ENCODE measurements at regions not wholly inside any gene's neighbourhood (a gene's known extent, or its start where the extent isn't known, plus 50 kb on each side); places are given as distances from the start of the nearest gene placed in this dataset.

DNA sequence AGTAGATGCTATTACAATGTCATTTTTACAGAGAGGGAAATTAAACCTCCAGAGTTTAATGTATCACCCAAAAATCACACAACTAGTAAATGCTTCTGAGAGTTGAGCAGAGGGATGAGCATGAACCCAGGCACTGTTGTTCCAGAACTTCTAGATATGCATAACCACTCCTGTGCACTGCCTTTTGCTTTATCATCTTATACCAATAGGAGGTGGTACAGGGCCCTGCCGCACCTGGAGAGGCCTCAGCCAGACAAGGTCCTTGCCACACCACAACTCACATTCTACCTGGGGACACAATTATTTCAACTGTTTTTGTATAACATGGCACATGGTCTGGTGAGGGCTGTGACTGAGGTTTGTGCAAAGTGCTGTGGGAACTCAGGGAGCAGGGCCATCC is 78.5 kb upstream of the NTRK3 start:
- H3K4me3 ChIP-seq, result no peak overlapping the region
- no peak for DNase-seq (ENCODE audit: low spot score)
- TF ChIP-seq, protein P1, sequence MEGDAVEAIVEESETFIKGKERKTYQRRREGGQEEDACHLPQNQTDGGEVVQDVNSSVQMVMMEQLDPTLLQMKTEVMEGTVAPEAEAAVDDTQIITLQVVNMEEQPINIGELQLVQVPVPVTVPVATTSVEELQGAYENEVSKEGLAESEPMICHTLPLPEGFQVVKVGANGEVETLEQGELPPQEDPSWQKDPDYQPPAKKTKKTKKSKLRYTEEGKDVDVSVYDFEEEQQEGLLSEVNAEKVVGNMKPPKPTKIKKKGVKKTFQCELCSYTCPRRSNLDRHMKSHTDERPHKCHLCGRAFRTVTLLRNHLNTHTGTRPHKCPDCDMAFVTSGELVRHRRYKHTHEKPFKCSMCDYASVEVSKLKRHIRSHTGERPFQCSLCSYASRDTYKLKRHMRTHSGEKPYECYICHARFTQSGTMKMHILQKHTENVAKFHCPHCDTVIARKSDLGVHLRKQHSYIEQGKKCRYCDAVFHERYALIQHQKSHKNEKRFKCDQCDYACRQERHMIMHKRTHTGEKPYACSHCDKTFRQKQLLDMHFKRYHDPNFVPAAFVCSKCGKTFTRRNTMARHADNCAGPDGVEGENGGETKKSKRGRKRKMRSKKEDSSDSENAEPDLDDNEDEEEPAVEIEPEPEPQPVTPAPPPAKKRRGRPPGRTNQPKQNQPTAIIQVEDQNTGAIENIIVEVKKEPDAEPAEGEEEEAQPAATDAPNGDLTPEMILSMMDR (IDR thresholded peaks at IDR 0.05), result no peak
- H3K27ac ChIP-seq, result no peak overlapping the region

DNA sequence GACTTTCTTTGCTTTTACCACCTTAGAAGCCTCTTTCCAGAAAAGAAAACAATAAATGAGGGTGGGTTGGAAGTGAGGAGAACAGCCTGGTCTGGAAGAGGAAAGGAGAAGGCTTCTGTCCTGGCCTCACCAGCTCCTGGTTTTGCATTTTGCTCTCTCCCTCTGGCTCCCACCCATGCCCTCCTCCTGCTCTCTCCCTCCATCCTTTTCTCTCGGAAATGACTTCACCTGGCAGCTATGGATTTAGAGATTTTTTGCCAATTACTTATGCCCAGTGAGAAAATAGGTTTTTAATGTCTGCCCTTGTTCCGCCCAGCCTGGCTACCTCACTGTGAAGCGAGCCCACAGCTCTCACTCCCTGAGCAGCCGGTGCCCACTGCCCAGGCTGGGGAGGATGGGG is 77.9 kb upstream of the NTRK3 start:
- no peak for DNase-seq (ENCODE audit: low spot score)
- Histone ChIP-seq H3K27ac (no peak overlapping the region), H3K4me3 (no peak overlapping the region)
- TF ChIP-seq, protein P1 (IDR thresholded peaks at IDR 0.05), result no peak

DNA sequence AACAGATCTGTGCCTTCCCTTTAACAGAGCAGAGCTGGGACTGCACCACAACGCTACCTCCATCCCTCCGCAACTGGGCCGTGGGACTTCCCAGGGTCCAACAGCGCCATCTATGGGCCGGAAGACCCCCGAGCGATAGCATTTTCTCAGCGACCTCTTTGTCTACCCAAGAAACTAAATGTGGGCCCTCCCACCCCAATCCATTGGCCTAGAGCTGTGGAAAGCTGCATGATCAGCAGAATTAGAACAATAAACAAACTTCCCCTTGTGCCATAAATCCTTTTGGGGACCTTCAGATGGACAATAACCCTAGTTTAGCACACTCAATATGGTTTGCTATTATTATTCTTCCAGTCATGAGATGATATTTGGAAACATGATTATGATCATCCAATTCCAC is 74.8 kb upstream of the NTRK3 start:
- Histone ChIP-seq H3K4me3 (no peak overlapping the region), H3K27ac (no peak overlapping the region)
- DNase-seq (ENCODE audit: low spot score), result no peak
- TF ChIP-seq, protein P1 (IDR thresholded peaks at IDR 0.05), result no peak

DNA sequence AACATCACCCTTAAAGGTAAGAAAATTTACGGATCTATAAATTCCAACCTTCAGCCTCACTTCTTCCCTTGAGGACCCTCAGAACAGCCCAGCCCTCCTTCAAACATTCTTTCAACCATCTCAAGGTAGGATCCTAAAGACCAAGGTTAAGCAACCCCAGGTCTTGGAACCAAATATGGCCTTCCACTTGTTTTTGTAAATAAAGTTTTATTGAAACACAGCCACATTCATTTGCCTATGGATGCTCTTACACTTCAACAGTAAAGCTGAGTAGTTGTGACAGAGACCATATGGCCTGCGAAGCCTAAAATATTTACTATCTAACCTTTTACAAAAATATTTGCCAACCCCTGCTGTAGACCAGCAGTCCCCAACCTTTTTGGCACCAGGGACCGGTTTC is 70.4 kb upstream of the NTRK3 start:
- Histone ChIP-seq H3K27ac (no peak overlapping the region), H3K4me3 (no peak overlapping the region)
- TF ChIP-seq, protein P1 (IDR thresholded peaks at IDR 0.05), result no peak
- no peak for DNase-seq (ENCODE audit: low spot score)

DNA sequence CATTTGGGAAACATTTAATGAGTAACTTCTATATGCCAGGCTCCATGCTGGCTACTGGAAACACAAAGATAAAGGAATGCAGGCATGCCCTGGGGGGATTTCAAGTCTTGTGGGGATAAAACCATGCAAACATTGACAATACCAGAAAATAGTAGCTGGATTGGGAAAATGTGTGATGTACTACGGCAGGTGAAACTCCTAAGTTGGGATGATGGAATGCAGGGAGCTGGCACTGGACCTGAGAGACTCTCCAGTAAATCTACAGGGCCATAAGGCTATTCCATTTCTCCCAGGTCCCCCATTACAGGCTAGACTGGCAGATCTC is 68.2 kb upstream of the NTRK3 start:
- H3K4me3 ChIP-seq, result no peak overlapping the region
- no peak overlapping the region for H3K27ac ChIP-seq
- DNase-seq (ENCODE audit: low spot score), result no peak
- TF ChIP-seq, protein P1 (IDR thresholded peaks at IDR 0.05), result no peak

DNA sequence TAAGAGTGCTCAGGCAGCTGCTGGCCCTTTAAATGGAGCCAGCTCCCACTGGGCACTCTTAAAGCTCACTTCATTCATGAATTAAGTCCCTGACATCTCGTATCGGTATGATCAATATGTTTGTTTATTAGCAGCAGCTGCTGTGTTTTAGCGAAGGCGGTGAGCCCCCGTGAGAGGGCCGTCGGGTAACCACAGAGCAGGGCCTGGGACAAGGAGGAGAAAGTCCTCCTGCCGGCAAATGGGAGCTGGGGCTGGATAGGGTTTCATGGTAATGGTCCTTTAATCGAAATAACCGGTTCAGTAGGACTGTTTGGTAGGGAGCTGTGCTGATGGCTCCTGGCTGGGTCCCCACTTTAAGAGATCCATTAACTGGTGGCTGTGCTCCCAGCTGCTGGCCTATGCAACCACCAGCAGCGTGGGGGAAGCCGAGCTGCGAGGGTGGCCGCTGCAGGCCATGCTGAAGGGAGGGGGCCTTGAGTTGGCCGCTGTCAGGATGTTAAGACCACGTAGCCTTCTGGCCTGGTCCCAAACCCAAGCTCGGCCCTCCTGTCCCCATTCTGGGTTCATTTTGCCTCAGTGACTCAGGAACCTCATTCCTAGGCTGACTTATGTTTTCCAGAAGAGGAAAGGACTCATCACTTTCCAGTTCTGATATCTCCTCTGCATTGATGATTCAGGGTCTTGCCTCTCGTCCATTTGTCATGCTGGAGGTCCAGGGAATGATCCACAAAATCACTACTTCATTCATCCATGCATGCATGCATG is 67.6 kb upstream of the NTRK3 start:
- no peak overlapping the region for H3K27ac ChIP-seq
- DNase-seq (ENCODE audit: low spot score), result no peak

DNA sequence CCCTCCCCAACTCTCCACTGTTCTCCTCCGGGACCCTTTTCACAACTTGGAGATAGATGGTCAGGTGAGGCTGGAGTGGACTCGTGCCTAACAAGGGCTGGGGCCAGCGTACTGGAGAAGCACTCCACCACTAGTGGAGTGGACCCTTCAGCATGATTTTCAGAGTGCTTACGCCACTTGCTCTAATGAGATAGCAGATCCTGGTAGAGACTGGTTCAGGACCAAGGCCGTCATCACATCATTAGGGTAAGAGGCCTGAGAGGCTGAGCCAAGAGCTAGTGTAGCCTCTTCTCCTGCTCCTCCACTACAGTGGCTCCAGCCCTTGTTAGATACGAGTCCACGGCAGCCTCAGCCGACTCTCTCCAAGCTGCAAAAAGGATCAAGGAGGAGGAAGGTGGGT is 66.9 kb upstream of the NTRK3 start:
- no peak for DNase-seq (ENCODE audit: low spot score)
- Histone ChIP-seq H3K27ac (no peak overlapping the region), H3K4me3 (no peak overlapping the region)
- TF ChIP-seq, protein P1 (IDR thresholded peaks at IDR 0.05), result no peak

More for the DNA sequence above, 67.6 kb upstream of the NTRK3 start:
- TF ChIP-seq, protein P1 (IDR thresholded peaks at IDR 0.05), result no peak
- H3K4me3 ChIP-seq, result no peak overlapping the region

All from coronary artery (tissue), 2 donors.